ENCODE measurements at regions not wholly inside any gene's neighbourhood (a gene's known extent, or its start where the extent isn't known, plus 50 kb on each side); places are given as distances from the start of the nearest gene placed in this dataset.

- 87% methylated on average over 4 of the region's 4 CpGs for WGBS (ENCODE audit: low lambda C conversion rate, missing lambda C conversion rate)
- Histone ChIP-seq H3K79me2 (no peaks in the 10 kb centered on the region), H3K4me2 (no peak overlapping the region), H3K4me1 (ENCODE audit: insufficient read depth) (no peaks in the 10 kb centered on the region), H3K9me2 (replicated peaks; ENCODE audit: insufficient read depth) (no peaks in the 10 kb centered on the region), H3K27me3 (no peaks in the 10 kb centered on the region), H3K36me3 (replicated peaks; ENCODE audit: insufficient read depth, low read depth) (no peaks in the 10 kb centered on the region), H3K4me3 (no peak overlapping the region), H2AFZ (no peak overlapping the region), H3K27ac (no peak overlapping the region), H4K20me1 (ENCODE audit: insufficient read depth, poor library complexity, severe bottlenecking) (no peaks in the 10 kb centered on the region), H3K9me3 (ENCODE audit: low read depth) (no peaks in the 10 kb centered on the region)
- DNase-seq (ENCODE audit: low spot score), result no peak
- TF ChIP-seq EZH2phosphoT487 (IDR thresholded peaks at IDR 0.05; ENCODE audit: low read depth, severe bottlenecking, unreplicated experiment) (no peak), CTCF (IDR thresholded peaks at IDR 0.05; ENCODE audit: poor library complexity) (no peak), EZH2 (IDR thresholded peaks at IDR 0.05; ENCODE audit: borderline replicate concordance) (no peak)
Observed at GRCh38 chr14:82421286-82421685, 887.6 kb upstream of the SEL1L start.

- Histone ChIP-seq H3K4me3 (no peak overlapping the region), H3K27ac (no peak overlapping the region), H3K4me1 (ENCODE audit: insufficient read depth) (no peaks in the 10 kb centered on the region), H3K27me3 (no peaks in the 10 kb centered on the region), H3K9me2 (replicated peaks; ENCODE audit: insufficient read depth) (no peaks in the 10 kb centered on the region), H2AFZ (no peak overlapping the region), H3K79me2 (no peaks in the 10 kb centered on the region), H3K36me3 (replicated peaks; ENCODE audit: insufficient read depth, low read depth) (no peaks in the 10 kb centered on the region), H3K4me2 (no peak overlapping the region), H3K9me3 (ENCODE audit: low read depth) (no peaks in the 10 kb centered on the region), H4K20me1 (ENCODE audit: insufficient read depth, poor library complexity, severe bottlenecking) (no peaks in the 10 kb centered on the region)
- DNase-seq (ENCODE audit: low spot score), result no peak
- TF ChIP-seq EZH2phosphoT487 (IDR thresholded peaks at IDR 0.05; ENCODE audit: low read depth, severe bottlenecking, unreplicated experiment) (no peak), CTCF (IDR thresholded peaks at IDR 0.05; ENCODE audit: poor library complexity) (no peak), EZH2 (IDR thresholded peaks at IDR 0.05; ENCODE audit: borderline replicate concordance) (no peak)
- 87% methylated on average over 1 of the region's 1 CpG for WGBS (ENCODE audit: low lambda C conversion rate, missing lambda C conversion rate)
Observed at GRCh38 chr14:82422230-82422629, 888.6 kb upstream of the SEL1L start.

GRCh38 chr14:82425261-82425660 is 891.6 kb upstream of the SEL1L start:
- Histone ChIP-seq H3K4me1 (ENCODE audit: insufficient read depth) (no peaks in the 10 kb centered on the region), H3K27me3 (no peaks in the 10 kb centered on the region), H4K20me1 (ENCODE audit: insufficient read depth, poor library complexity, severe bottlenecking) (no peaks in the 10 kb centered on the region), H3K9me2 (replicated peaks; ENCODE audit: insufficient read depth) (no peaks in the 10 kb centered on the region), H3K36me3 (replicated peaks; ENCODE audit: insufficient read depth, low read depth) (no peaks in the 10 kb centered on the region), H3K9me3 (ENCODE audit: low read depth) (no peaks in the 10 kb centered on the region), H3K4me2 (no peak overlapping the region), H2AFZ (no peak overlapping the region), H3K4me3 (no peak overlapping the region), H3K27ac (no peak overlapping the region), H3K79me2 (no peaks in the 10 kb centered on the region)
- 94% methylated on average over 1 of the region's 1 CpG for WGBS (ENCODE audit: low lambda C conversion rate, missing lambda C conversion rate)
- DNase-seq (ENCODE audit: low spot score), result no peak
- TF ChIP-seq CTCF (IDR thresholded peaks at IDR 0.05; ENCODE audit: poor library complexity) (no peak), EZH2 (IDR thresholded peaks at IDR 0.05; ENCODE audit: borderline replicate concordance) (no peak), EZH2phosphoT487 (IDR thresholded peaks at IDR 0.05; ENCODE audit: low read depth, severe bottlenecking, unreplicated experiment) (no peak)

GRCh38 chr14:82431031-82431430 is 897.4 kb upstream of the SEL1L start:
- Histone ChIP-seq H3K4me2 (no peak overlapping the region), H3K79me2 (no peaks in the 10 kb centered on the region), H3K4me1 (ENCODE audit: insufficient read depth) (no peaks in the 10 kb centered on the region), H3K27ac (no peak overlapping the region), H3K9me2 (replicated peaks; ENCODE audit: insufficient read depth) (no peaks in the 10 kb centered on the region), H3K9me3 (ENCODE audit: low read depth) (no peaks in the 10 kb centered on the region), H4K20me1 (ENCODE audit: insufficient read depth, poor library complexity, severe bottlenecking) (no peaks in the 10 kb centered on the region), H3K36me3 (replicated peaks; ENCODE audit: insufficient read depth, low read depth) (no peaks in the 10 kb centered on the region), H2AFZ (no peak overlapping the region), H3K4me3 (no peak overlapping the region), H3K27me3 (no peaks in the 10 kb centered on the region)
- no peak for TF ChIP-seq EZH2phosphoT487 (IDR thresholded peaks at IDR 0.05; ENCODE audit: low read depth, severe bottlenecking, unreplicated experiment)
- no peak for TF ChIP-seq CTCF (IDR thresholded peaks at IDR 0.05; ENCODE audit: poor library complexity)
- no peak for TF ChIP-seq EZH2 (IDR thresholded peaks at IDR 0.05; ENCODE audit: borderline replicate concordance)
- DNase-seq (ENCODE audit: low spot score), result no peak
